ENCODE measurements at regions not wholly inside any gene's neighbourhood (a gene's known extent, or its start where the extent isn't known, plus 50 kb on each side); places are given as distances from the start of the nearest gene placed in this dataset.

DNA sequence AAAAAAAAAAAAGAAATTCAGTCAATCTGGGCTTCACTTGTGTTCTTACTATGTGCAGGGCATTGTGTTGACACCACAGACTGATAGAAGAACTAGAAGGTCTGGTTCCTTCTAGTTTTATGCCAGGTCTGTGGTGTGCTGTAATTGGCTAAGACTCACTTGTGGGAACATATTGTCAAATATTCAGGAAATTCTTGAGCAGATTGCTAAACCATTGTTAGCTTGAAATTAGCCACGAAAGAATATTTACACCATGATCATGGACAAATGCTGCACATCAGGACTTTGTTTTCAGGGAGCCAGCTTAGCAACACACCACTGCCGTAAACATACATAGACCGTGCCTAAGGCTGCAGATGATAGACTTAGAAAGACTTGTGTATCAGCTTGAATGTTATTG is 74.6 kb downstream of the GTPBP8 start:
- Histone ChIP-seq H3K27me3 (ENCODE audit: control insufficient read depth, insufficient read depth, low read length) (no peaks in the 10 kb centered on the region), H3K36me3 (ENCODE audit: control insufficient read depth, insufficient read depth, low read length) (no peaks in the 10 kb centered on the region), H3K4me3 (ENCODE audit: low read depth, low read length) (no peak overlapping the region)
- DNase-seq (ENCODE audit: low read depth): no peak
- TF ChIP-seq CTCF (IDR thresholded peaks at IDR 0.05; ENCODE audit: insufficient read depth, low read depth, low read length): no peak
- ChIA-PET POLR2A (no interaction called here), CTCF (interaction anchor here (1.0 kb wide), 1 partner anchor 13 kb away, joined by 4 read pairs; no protein-coding TSS in a partner anchor)

GRCh38 chr3:113070072-113070640 is 79.4 kb downstream of the GTPBP8 start:
- Histone ChIP-seq H3K4me3 (ENCODE audit: low read depth, low read length) (no peak overlapping the region), H3K36me3 (ENCODE audit: control insufficient read depth, insufficient read depth, low read length) (no peaks in the 10 kb centered on the region), H3K27me3 (ENCODE audit: control insufficient read depth, insufficient read depth, low read length) (no peaks in the 10 kb centered on the region)
- POLR2A ChIA-PET: interaction anchor here (0.7 kb wide), 1 partner anchor 290 kb away, joined by 3 read pairs; no protein-coding TSS in a partner anchor
- DNase-seq (ENCODE audit: low read depth): peak; percentile 64
- TF ChIP-seq CTCF (IDR thresholded peaks at IDR 0.05; ENCODE audit: insufficient read depth, low read depth, low read length): no peak
- CTCF ChIA-PET: interaction anchor here (1.3 to 2.4 kb wide), 3 partner anchors 9 to 218 kb away, joined by 3 to 9 read pairs (median 5); no protein-coding TSS in a partner anchor

DNA sequence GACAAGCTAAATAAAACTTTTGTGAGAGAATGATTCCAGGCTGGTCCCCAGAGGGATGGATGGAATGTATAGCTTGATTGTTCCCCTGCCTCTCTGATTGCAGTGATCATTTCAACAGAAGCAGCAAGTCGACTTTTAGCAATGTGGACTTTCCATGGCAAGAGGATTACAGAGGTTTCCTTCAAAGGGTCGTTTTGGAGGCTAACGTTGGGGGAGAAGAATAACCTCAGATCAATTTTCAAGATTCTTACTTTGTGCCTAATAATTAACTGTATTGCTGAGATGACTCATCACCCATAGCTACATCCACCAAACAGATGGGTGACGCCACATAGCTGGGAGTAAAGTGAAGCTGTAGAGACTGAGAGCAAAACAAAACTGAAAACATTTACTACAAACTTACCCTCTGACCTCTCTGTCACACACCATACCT is 79.9 kb downstream of the GTPBP8 start:
- TF ChIP-seq CTCF (IDR thresholded peaks at IDR 0.05; ENCODE audit: insufficient read depth, low read depth, low read length): no peak
- POLR2A ChIA-PET: interaction anchor here (0.7 kb wide), 2 partner anchors 290 to 407 kb away, joined by 3 read pairs; no protein-coding TSS in a partner anchor
- CTCF ChIA-PET: interaction anchor here (1.3 to 2.4 kb wide), 3 partner anchors 8 to 218 kb away, joined by 3 to 9 read pairs (median 5); no protein-coding TSS in a partner anchor

DNA sequence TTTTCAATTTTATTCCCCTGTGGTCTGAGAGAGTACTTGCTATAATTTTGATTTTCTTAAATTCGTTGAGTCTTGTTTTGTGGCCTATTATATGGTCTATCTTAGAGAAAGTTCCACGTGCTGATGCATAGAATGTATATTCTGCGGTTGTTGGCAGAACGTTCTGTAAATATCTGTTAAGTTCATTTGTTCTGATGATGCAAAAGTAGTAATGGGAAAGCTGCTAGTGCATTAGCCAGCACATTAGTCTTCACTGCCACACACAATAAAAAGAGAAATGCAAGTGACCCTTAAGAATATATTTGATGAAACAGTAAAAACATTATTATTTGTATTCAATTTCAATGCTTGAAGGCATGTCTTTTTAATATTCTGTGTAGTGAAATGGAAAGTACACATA is 84.8 kb downstream of the GTPBP8 start:
- no peak for TF ChIP-seq CTCF (IDR thresholded peaks at IDR 0.05; ENCODE audit: insufficient read depth, low read depth, low read length)
- ChIA-PET CTCF (no interaction called here), POLR2A (no interaction called here)
- DNase-seq (ENCODE audit: low read depth): no peak
- Histone ChIP-seq H3K36me3 (ENCODE audit: control insufficient read depth, insufficient read depth, low read length) (no peaks in the 10 kb centered on the region), H3K4me3 (ENCODE audit: low read depth, low read length) (no peak overlapping the region), H3K27me3 (ENCODE audit: control insufficient read depth, insufficient read depth, low read length) (no peaks in the 10 kb centered on the region; the same call in 1 of the 2 replicates)

More for the DNA sequence above, 79.9 kb downstream of the GTPBP8 start:
- Histone ChIP-seq H3K36me3 (ENCODE audit: control insufficient read depth, insufficient read depth, low read length) (no peaks in the 10 kb centered on the region), H3K27me3 (ENCODE audit: control insufficient read depth, insufficient read depth, low read length) (no peaks in the 10 kb centered on the region), H3K4me3 (ENCODE audit: low read depth, low read length) (no peak overlapping the region)
- DNase-seq (ENCODE audit: low read depth): no peak

DNA sequence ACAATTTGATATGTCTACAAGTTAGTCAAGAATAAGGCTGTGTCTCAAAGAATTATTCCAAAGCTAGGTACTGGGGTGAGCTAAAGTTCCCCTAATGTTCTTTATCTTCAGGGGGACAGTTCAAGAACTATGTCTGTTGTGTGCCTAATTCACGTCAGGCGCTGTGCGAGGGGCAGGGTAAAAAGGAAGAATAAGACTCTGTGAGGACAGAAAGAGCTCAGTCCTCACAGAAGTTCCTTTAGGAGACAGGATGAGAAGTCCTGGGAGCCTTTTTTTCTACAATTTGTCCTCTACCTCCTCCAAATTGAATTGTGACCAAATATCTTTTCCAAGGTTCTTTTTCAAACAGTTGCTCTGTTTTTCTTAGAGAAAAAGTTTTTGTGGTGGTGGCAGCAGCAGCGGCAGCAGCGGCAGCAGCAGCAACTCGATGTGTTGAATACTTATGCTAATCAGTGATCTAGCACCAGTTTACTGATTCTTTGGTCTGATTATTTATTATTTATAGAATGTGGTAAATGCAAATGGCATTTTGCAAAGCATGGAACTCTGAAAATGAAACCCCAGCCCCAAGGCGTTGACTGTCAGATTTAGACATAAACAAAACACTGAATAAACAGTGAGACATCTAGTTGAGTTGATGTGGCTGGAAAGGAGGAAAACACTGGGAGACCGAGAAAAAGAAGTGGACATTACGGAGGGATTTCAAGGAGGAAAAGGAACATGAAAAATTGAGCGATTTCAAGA is 88.6 kb downstream of the GTPBP8 start:
- H3K27me3 ChIP-seq (ENCODE audit: control insufficient read depth, insufficient read depth, low read length): no peaks in the 10 kb centered on the region; the same call in 1 of the 2 replicates
- no peaks in the 10 kb centered on the region for H3K36me3 ChIP-seq (ENCODE audit: control insufficient read depth, insufficient read depth, low read length)
- CTCF ChIA-PET: interaction anchor here (1.1 to 1.5 kb wide), 4 partner anchors 9 to 56 kb away, joined by 3 to 4 read pairs (median 3); no protein-coding TSS in a partner anchor
- H3K4me3 ChIP-seq (ENCODE audit: low read depth, low read length): no peak overlapping the region
- POLR2A ChIA-PET: no interaction called here
- no peak for DNase-seq (ENCODE audit: low read depth)
- no peak for TF ChIP-seq CTCF (IDR thresholded peaks at IDR 0.05; ENCODE audit: insufficient read depth, low read depth, low read length)

Measured in BJ (cell line).